H9 (cell line): ENCODE measurements at regions not wholly inside any gene's neighbourhood (a gene's known extent, or its start where the extent isn't known, plus 50 kb on each side); places are given as distances from the start of the nearest gene placed in this dataset.

ENCODE experiments used
- DNase-seq: peaks from one replicate; pipeline ENCODE4 v3.0.0-alpha.2; 2017
- H2AFZ ChIP-seq: one replicate; pipeline ENCODE4 v1.6.1; 2013; ENCODE audit warnings: mild to moderate bottlenecking, low read length, control low read depth, moderate library complexity
- H2AK5ac ChIP-seq: 2 replicates; pipeline ENCODE4 v1.6.1; 2013; ENCODE audit warnings: low read length, control low read depth, mixed read lengths; ENCODE audit not compliant: insufficient read length
- H2BK120ac ChIP-seq: one replicate; pipeline ENCODE4 v1.6.1; 2013; ENCODE audit warnings: low read depth, mild to moderate bottlenecking, low read length, control low read depth, inconsistent platforms; ENCODE audit not compliant: poor library complexity, severe bottlenecking
- H2BK12ac ChIP-seq: 2 replicates; pipeline ENCODE4 v1.6.1; 2013; ENCODE audit warnings: low read length, control low read depth, mixed read lengths, low read depth; ENCODE audit not compliant: insufficient read length
- H2BK15ac ChIP-seq: 2 replicates; pipeline ENCODE4 v1.6.1; 2013; ENCODE audit warnings: low read depth, low read length, control low read depth
- H2BK20ac ChIP-seq: one replicate; pipeline ENCODE4 v1.6.1; 2013; ENCODE audit warnings: low read depth, mild to moderate bottlenecking, low read length, control low read depth, inconsistent platforms; ENCODE audit not compliant: poor library complexity, severe bottlenecking
- H2BK5ac ChIP-seq: 2 replicates; pipeline ENCODE4 v1.6.1; 2013; ENCODE audit warnings: low read length, control low read depth, mixed read lengths; ENCODE audit not compliant: insufficient read length
- H3K14ac ChIP-seq: 2 replicates; pipeline ENCODE4 v1.6.1; 2013; ENCODE audit warnings: low read length, control low read depth; ENCODE audit not compliant: insufficient read depth
- H3K18ac ChIP-seq: 2 replicates; pipeline ENCODE4 v1.6.1; 2013; ENCODE audit warnings: low read depth, mild to moderate bottlenecking, mixed read lengths, low read length, control low read depth; ENCODE audit not compliant: insufficient read length
- H3K23ac ChIP-seq: 2 replicates; pipeline ENCODE4 v1.6.1; 2013; ENCODE audit warnings: low read length, control low read depth, mixed read lengths, low read depth; ENCODE audit not compliant: insufficient read length
- H3K23me2 ChIP-seq: 2 replicates; pipeline ENCODE4 v1.6.1; 2013; ENCODE audit warnings: low read depth, mild to moderate bottlenecking, mixed read lengths, low read length, control low read depth; ENCODE audit not compliant: insufficient read length, poor library complexity, severe bottlenecking
- H3K27ac ChIP-seq: 2 replicates; pipeline ENCODE4 v1.5.1; 2013; ENCODE audit warnings: low read length, control low read depth, mixed read lengths, low read depth; ENCODE audit not compliant: insufficient read length
- H3K27me3 ChIP-seq: 2 replicates; pipeline ENCODE4 v1.6.1; 2013; ENCODE audit warnings: low read length, control low read depth, inconsistent platforms; ENCODE audit not compliant: insufficient read depth
- H3K4ac ChIP-seq: 2 replicates; pipeline ENCODE4 v1.6.1; 2013; ENCODE audit warnings: low read depth, mild to moderate bottlenecking, control low read depth, inconsistent platforms, low read length, moderate library complexity
- H3K4me1 ChIP-seq: 2 replicates; pipeline ENCODE4 v1.6.1; 2013; ENCODE audit warnings: low read length, control low read depth, inconsistent platforms; ENCODE audit not compliant: insufficient read depth
- H3K4me2 ChIP-seq: 2 replicates; pipeline ENCODE4 v1.6.1; 2013; ENCODE audit warnings: low read length, control low read depth, mixed read lengths; ENCODE audit not compliant: insufficient read length, insufficient read depth
- H3K56ac ChIP-seq: 2 replicates; pipeline ENCODE4 v1.6.1; 2013; ENCODE audit warnings: low read depth, mild to moderate bottlenecking, mixed read lengths, low read length, control low read depth; ENCODE audit not compliant: insufficient read length
- H3K79me1 ChIP-seq: 2 replicates; pipeline ENCODE4 v1.6.1; 2013; ENCODE audit warnings: low read depth, mild to moderate bottlenecking, moderate library complexity, low read length, control low read depth, inconsistent platforms; ENCODE audit not compliant: insufficient read depth, poor library complexity, severe bottlenecking
- H3K79me2 ChIP-seq: 2 replicates; pipeline ENCODE4 v1.6.1; 2013; ENCODE audit warnings: low read length, control low read depth, inconsistent platforms; ENCODE audit not compliant: insufficient read depth
- H3K9ac ChIP-seq: 2 replicates; pipeline ENCODE4 v1.6.1; 2013; ENCODE audit warnings: low read length, control low read depth, mixed read lengths; ENCODE audit not compliant: insufficient read length; ENCODE audit errors: extremely low read depth
- H3K9me3 ChIP-seq: one replicate; pipeline ENCODE4 v1.6.1; 2013; ENCODE audit warnings: low read depth, low read length, inconsistent platforms; ENCODE audit not compliant: control insufficient read depth
- H3T11ph ChIP-seq: one replicate; pipeline ENCODE4 v1.6.1; 2013; ENCODE audit warnings: mild to moderate bottlenecking, low read length, control low read depth, inconsistent platforms
- H4K20me1 ChIP-seq: one replicate; pipeline ENCODE4 v1.6.1; 2013; ENCODE audit not compliant: control insufficient read depth, insufficient read length, insufficient read depth
- H4K5ac ChIP-seq: 2 replicates; pipeline ENCODE4 v1.6.1; 2013; ENCODE audit warnings: low read depth, mild to moderate bottlenecking, mixed read lengths, low read length, control low read depth; ENCODE audit not compliant: insufficient read length
- H4K8ac ChIP-seq: replicated peaks from 2 replicates; pipeline ENCODE4 v1.6.1; 2013; ENCODE audit warnings: low read length, control low read depth, mixed read lengths, low read depth; ENCODE audit not compliant: insufficient read length
- H4K91ac ChIP-seq: 2 replicates; pipeline ENCODE4 v1.6.1; 2013; ENCODE audit warnings: low read depth, mild to moderate bottlenecking, moderate library complexity, mixed read lengths, low read length, control low read depth; ENCODE audit not compliant: insufficient read length
- H3K27ac Mint-ChIP-seq, 3 experiments: 2 replicates in 2 of 3; 3 replicates in 1 of 3; pipeline ENCODE4 v1.8.0; 2020 to 2021; ENCODE audit warnings: mixed read lengths in 3 of 3, mild to moderate bottlenecking in 1 of 3, moderate library complexity in 1 of 3
- H3K27me3 Mint-ChIP-seq: 2 replicates; pipeline ENCODE4 v1.8.0; 2021; ENCODE audit warnings: low read depth, mild to moderate bottlenecking, moderate library complexity, mixed read lengths
- H3K36me3 Mint-ChIP-seq, 3 experiments: 2 replicates in 2 of 3; 3 replicates in 1 of 3; pipeline ENCODE4 v1.8.0; 2020 to 2021; ENCODE audit warnings: low read depth in 3 of 3, mixed read lengths in 3 of 3; ENCODE audit not compliant: insufficient read depth in 1 of 3
- H3K4me1 Mint-ChIP-seq, 2 experiments: 2 replicates each; pipeline ENCODE4 v1.8.0; 2020; ENCODE audit warnings: mixed read lengths in 2 of 2
- H3K4me3 Mint-ChIP-seq, 2 experiments: 2 replicates in 1 of 2; 3 replicates in 1 of 2; pipeline ENCODE4 v1.8.0; 2020 to 2021; ENCODE audit warnings: mild to moderate bottlenecking in 2 of 2, mixed read lengths in 2 of 2, moderate library complexity in 1 of 2
- H3K9me3 Mint-ChIP-seq, 2 experiments: 2 replicates in 1 of 2; 3 replicates in 1 of 2; pipeline ENCODE4 v1.8.0; 2020; ENCODE audit warnings: mild to moderate bottlenecking in 2 of 2, mixed read lengths in 2 of 2, moderate library complexity in 1 of 2
- CTCF ChIP-seq: fragments of 200-600 bp; sonication (generic); conservative IDR thresholded peaks from 3 replicates; pipeline ENCODE4 v1.8.0; 2021; ENCODE audit warnings: antibody characterized with exemption, mild to moderate bottlenecking
- WGBS: extraction: QIAGEN DNeasy Blood & Tissue Kit; methylation state at CpG from one replicate; pipeline ENCODE4 v1.1.7; 2013; ENCODE audit warnings: missing lambda C conversion rate, low lambda C conversion rate, mixed read lengths; ENCODE audit not compliant: insufficient read length; ENCODE audit errors: extremely low coverage; 5-methylcytosine and 5-hydroxymethylcytosine counted together

DNA sequence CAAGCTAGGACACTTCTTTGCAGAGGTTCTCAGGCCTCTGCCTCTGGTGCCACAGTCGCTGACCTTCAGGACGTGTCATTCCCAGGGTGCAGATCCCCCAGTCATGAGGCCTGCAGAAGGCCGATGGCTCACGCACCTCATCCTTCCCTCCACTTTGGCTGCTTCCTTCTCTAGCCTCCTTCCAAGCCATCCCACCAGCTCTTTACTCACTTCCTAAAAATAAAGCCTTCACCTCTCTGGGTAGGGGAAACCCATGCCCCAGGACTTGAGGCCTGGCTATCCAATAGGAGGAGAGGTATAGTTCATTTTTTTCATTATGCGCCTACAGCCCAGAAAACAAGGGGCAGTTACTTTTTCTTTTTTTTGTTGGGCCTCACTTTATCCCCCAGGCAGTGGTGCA, 91.4 kb downstream of the B3GNT2 start:
- Histone ChIP-seq H3K56ac (no peak overlapping the region), H3K4me2 (no peak overlapping the region), H3K27ac (no peak overlapping the region), H3T11ph (no peak overlapping the region), H4K20me1 (no peaks in the 10 kb centered on the region), H2AK5ac (no peak overlapping the region), H4K8ac (no peak overlapping the region), H3K23ac (no peak overlapping the region), H2BK20ac (no peak overlapping the region), H3K4ac (no peak overlapping the region), H3K79me1 (no peaks in the 10 kb centered on the region), H3K18ac (no peak overlapping the region), H2BK5ac (no peak overlapping the region), H3K14ac (no peak overlapping the region), H4K91ac (no peak overlapping the region), H3K23me2 (no peaks in the 10 kb centered on the region), H3K27me3 (no peaks in the 10 kb centered on the region), H4K5ac (no peak overlapping the region), H2BK12ac (no peak overlapping the region), H3K79me2 (0 out of 2 replicates have a peak, but pooled peaks cover 2% of the 10 kb centered on the region), H3K9ac (no peak overlapping the region), H3K4me1 (no peaks in the 10 kb centered on the region; the same call in 1 of the 2 replicates), H3K9me3 (peaks cover 17% of the 10 kb centered on the region), H2BK120ac (no peak overlapping the region), H2AFZ (no peak overlapping the region), H2BK15ac (no peak overlapping the region)
- Mint-ChIP-seq H3K27ac (peak overlapping the region in 1 of 3 experiments; percentile 2; a peak in 2 of 7 replicates), H3K9me3 (peaks cover 35 to 37% of the 10 kb centered on the region in 2 experiments), H3K36me3 (peaks cover 18 to 36% (median 30%) of the 10 kb centered on the region in 3 experiments), H3K27me3 (peaks cover 2% of the 10 kb centered on the region; the same call in 1 of the 2 replicates), H3K4me3 (no peak overlapping the region), H3K4me1 (peaks cover 3% of the 10 kb centered on the region in 2 experiments; a peak in 2 of 4 replicates)
- WGBS: no CpG with 5 or more reads among the region's 5 CpGs
- no peak for TF ChIP-seq CTCF
- DNase-seq: no peak
